ENCODE measurements at regions not wholly inside any gene's neighbourhood (a gene's known extent, or its start where the extent isn't known, plus 50 kb on each side); places are given as distances from the start of the nearest gene placed in this dataset.

- POLR2A ChIA-PET, result no interaction called here
Observed at GRCh38 chr2:156647377-156648010, 211.3 kb downstream of the GPD2 start.

GRCh38 chr2:156648522-156648921, 212.3 kb downstream of the GPD2 start:
- intact Hi-C loops (cut with micrococcal nuclease; ENCODE audit: unreplicated experiment) (no loop called here), in situ Hi-C loops (cut with HindIII; ENCODE audit: low pct_unique_long_range_greater_than_20kb, low sequenced_read_pairs) (no loop called here)
- no TSS peak for BruUV-seq (replicated peaks)
- Histone ChIP-seq H3K9me3 (ENCODE audit: control insufficient read depth, insufficient read depth, low read depth, low read length) (no peaks in the 10 kb centered on the region), H3K27ac (ENCODE audit: low read length) (no peak overlapping the region), H3K36me3 (ENCODE audit: control insufficient read depth, insufficient read depth, low read length) (no peaks in the 10 kb centered on the region), H3K27me3 (ENCODE audit: control insufficient read depth, insufficient read depth, low read length) (no peaks in the 10 kb centered on the region), H3K4me3 (ENCODE audit: low read depth in 2 of 2, low read length in 2 of 2) (no peak overlapping the region), H3K4me1 (ENCODE audit: control insufficient read depth, insufficient read depth, low read length) (no peaks in the 10 kb centered on the region)
- DNase-seq (ENCODE audit: low read depth, low spot score), result no peak
- CTCF ChIA-PET, result no interaction called here
- no peak for ATAC-seq
- no peak for TF ChIP-seq TCF7L2 (IDR thresholded peaks at IDR 0.05; ENCODE audit: low read depth, low read length)
- no peak for TF ChIP-seq SIN3A (IDR thresholded peaks at IDR 0.05; ENCODE audit: borderline replicate concordance, insufficient read depth, low read depth, low read length)
- TF ChIP-seq REST (IDR thresholded peaks at IDR 0.05; ENCODE audit: insufficient read depth in 1 of 2, low read depth in 2 of 2, low read length in 1 of 2), result no peak
- TF ChIP-seq CTCF (IDR thresholded peaks at IDR 0.05), result no peak
- no peak for TF ChIP-seq POLR2AphosphoS5 (IDR thresholded peaks at IDR 0.05; ENCODE audit: low read depth, low read length)
- POLR2A ChIA-PET, result no interaction called here

More at GRCh38 chr2:156647377-156648010, 211.3 kb downstream of the GPD2 start:
- Histone ChIP-seq H3K27ac (ENCODE audit: low read length) (no peak overlapping the region), H3K4me1 (ENCODE audit: control insufficient read depth, insufficient read depth, low read length) (no peaks in the 10 kb centered on the region), H3K27me3 (ENCODE audit: control insufficient read depth, insufficient read depth, low read length) (no peaks in the 10 kb centered on the region), H3K36me3 (ENCODE audit: control insufficient read depth, insufficient read depth, low read length) (no peaks in the 10 kb centered on the region), H3K9me3 (ENCODE audit: control insufficient read depth, insufficient read depth, low read depth, low read length) (no peaks in the 10 kb centered on the region), H3K4me3 (ENCODE audit: low read depth in 2 of 2, low read length in 2 of 2) (no peak overlapping the region)
- intact Hi-C loops (cut with micrococcal nuclease; ENCODE audit: unreplicated experiment) (no loop called here), in situ Hi-C loops (cut with HindIII; ENCODE audit: low pct_unique_long_range_greater_than_20kb, low sequenced_read_pairs) (no loop called here)
- TF ChIP-seq SIN3A (IDR thresholded peaks at IDR 0.05; ENCODE audit: borderline replicate concordance, insufficient read depth, low read depth, low read length) (no peak), CTCF (IDR thresholded peaks at IDR 0.05) (no peak), POLR2AphosphoS5 (IDR thresholded peaks at IDR 0.05; ENCODE audit: low read depth, low read length) (no peak), REST (IDR thresholded peaks at IDR 0.05; ENCODE audit: insufficient read depth in 1 of 2, low read depth in 2 of 2, low read length in 1 of 2) (no peak), TCF7L2 (IDR thresholded peaks at IDR 0.05; ENCODE audit: low read depth, low read length) (no peak)
- CTCF ChIA-PET, result no interaction called here
- no TSS peak for BruUV-seq (replicated peaks)
- no peak for ATAC-seq
- DNase-seq (ENCODE audit: low read depth, low spot score), result no peak
